Liver (tissue), 8 donors: ENCODE measurements at regions not wholly inside any gene's neighbourhood (a gene's known extent, or its start where the extent isn't known, plus 50 kb on each side); places are given as distances from the start of the nearest gene placed in this dataset.

Experiments used
- DNase-seq: peaks from one replicate; pipeline ENCODE4 v3.0.0-alpha.2; 2017; ENCODE audit warnings: low spot score
- H3K27ac ChIP-seq, 2 donors: one replicate each; pipeline ENCODE4 v1.7.0; 2013; ENCODE audit warnings: inconsistent platforms in 2 of 2, low read length in 2 of 2, control low read depth in 1 of 2, low read depth in 1 of 2, mild to moderate bottlenecking in 1 of 2
- H3K27me3 ChIP-seq, 4 donors: one replicate each; pipeline versions ENCODE4 v1.6.1 to v1.7.0; 2013; ENCODE audit warnings: low read length in 3 of 4, inconsistent platforms in 1 of 4, mild to moderate bottlenecking in 1 of 4, moderate library complexity in 1 of 4; ENCODE audit not compliant: control insufficient read depth in 4 of 4, insufficient read depth in 4 of 4
- H3K36me3 ChIP-seq, 4 donors: one replicate each; pipeline versions ENCODE4 v1.6.1 to v1.7.0; 2013; ENCODE audit warnings: low read length in 3 of 4, mild to moderate bottlenecking in 3 of 4, low read depth in 1 of 4, moderate library complexity in 1 of 4; ENCODE audit not compliant: control insufficient read depth in 4 of 4, insufficient read depth in 3 of 4
- H3K4me1 ChIP-seq, 4 donors: one replicate each; pipeline versions ENCODE4 v1.6.1 to v1.7.0; 2013; ENCODE audit warnings: low read length in 3 of 4, mild to moderate bottlenecking in 3 of 4, moderate library complexity in 1 of 4; ENCODE audit not compliant: control insufficient read depth in 4 of 4, insufficient read depth in 4 of 4
- H3K4me3 ChIP-seq, 3 donors: one replicate each; pipeline versions ENCODE4 v1.6.1 to v1.7.0; 2013; ENCODE audit warnings: low read length in 3 of 3, control low read depth in 1 of 3, low read depth in 1 of 3, mild to moderate bottlenecking in 1 of 3
- H3K9ac ChIP-seq, 2 donors: one replicate each; pipeline ENCODE4 v1.7.0; 2013; ENCODE audit warnings: low read length in 2 of 2, mild to moderate bottlenecking in 2 of 2, moderate library complexity in 2 of 2, control low read depth in 1 of 2, low read depth in 1 of 2
- H3K9me3 ChIP-seq, 4 donors: one replicate each; pipeline versions ENCODE4 v1.6.1 to v1.7.0; 2013; ENCODE audit warnings: low read length in 3 of 4; ENCODE audit not compliant: control insufficient read depth in 4 of 4
- EGR1 ChIP-seq, 2 donors: IDR thresholded peaks; 2 replicates each; pipeline ENCODE4 v1.6.1; 2016 to 2018; ENCODE audit warnings: antibody characterized with exemption in 2 of 2, low read depth in 2 of 2
- FOXA1 ChIP-seq: IDR thresholded peaks from 2 replicates; pipeline ENCODE4 v1.6.1; 2016; ENCODE audit warnings: antibody characterized with exemption
- FOXA2 ChIP-seq: IDR thresholded peaks from 2 replicates; pipeline ENCODE4 v1.6.1; 2016; ENCODE audit warnings: antibody characterized with exemption
- GABPA ChIP-seq, 2 donors: IDR thresholded peaks in 1 of 2; conservative IDR thresholded peaks in 1 of 2; 2 replicates each; pipeline ENCODE4 v1.6.1; 2016; ENCODE audit warnings: antibody characterized with exemption in 2 of 2, mild to moderate bottlenecking in 1 of 2, moderate library complexity in 1 of 2
- HNF4A ChIP-seq, 2 donors: conservative IDR thresholded peaks; 2 replicates each; pipeline ENCODE4 v1.6.1; 2016; ENCODE audit warnings: antibody characterized with exemption in 2 of 2, mild to moderate bottlenecking in 2 of 2
- HNF4G ChIP-seq: IDR thresholded peaks from 2 replicates; pipeline ENCODE4 v1.6.1; 2016; ENCODE audit warnings: antibody characterized with exemption
- JUND ChIP-seq, 2 donors: IDR thresholded peaks; 2 replicates each; pipeline ENCODE4 v1.6.1; 2016; ENCODE audit warnings: antibody characterized with exemption in 2 of 2
- NR2F2 ChIP-seq: IDR thresholded peaks from 2 replicates; pipeline ENCODE4 v1.6.1; 2016; ENCODE audit warnings: antibody characterized with exemption
- RAD21 ChIP-seq, 2 donors: IDR thresholded peaks; 2 replicates each; pipeline ENCODE4 v1.6.1; 2016; ENCODE audit warnings: antibody characterized with exemption in 2 of 2, mild to moderate bottlenecking in 2 of 2
- RXRA ChIP-seq, 2 donors: IDR thresholded peaks; 2 replicates each; pipeline ENCODE4 v1.6.1; 2017 to 2018; ENCODE audit warnings: antibody characterized with exemption in 2 of 2, mild to moderate bottlenecking in 1 of 2
- SP1 ChIP-seq: IDR thresholded peaks from 2 replicates; pipeline ENCODE4 v1.6.1; 2018; ENCODE audit warnings: antibody characterized with exemption, mild to moderate bottlenecking
- TAF1 ChIP-seq: conservative IDR thresholded peaks from 2 replicates; pipeline ENCODE4 v1.6.1; 2016; ENCODE audit warnings: antibody characterized with exemption, mild to moderate bottlenecking
- YY1 ChIP-seq: IDR thresholded peaks from 2 replicates; pipeline ENCODE4 v1.6.1; 2016; ENCODE audit warnings: antibody characterized with exemption, mild to moderate bottlenecking
- WGBS: extraction: QIAGEN DNeasy Blood & Tissue Kit; methylation state at CpG from one replicate; pipeline ENCODE4 v1.1.7; 2013; 5-methylcytosine and 5-hydroxymethylcytosine counted together
- TF ChIP-seq, protein P1 (sequence below): fragments of 150-350 bp; IDR thresholded peaks from 2 replicates; pipeline ENCODE4 v1.5.1; 2017; ENCODE audit warnings: improper control_type of control experiment, low read depth, low read length; ENCODE audit not compliant: missing input control
- TF ChIP-seq, protein P2 (sequence below): IDR thresholded peaks from 2 replicates; pipeline ENCODE4 v1.6.1; 2016; ENCODE audit warnings: antibody characterized with exemption
- TF ChIP-seq, protein P3 (sequence below): IDR thresholded peaks from 2 replicates; pipeline ENCODE4 v1.6.1; 2016; ENCODE audit warnings: antibody characterized with exemption, mild to moderate bottlenecking
- TF ChIP-seq, protein P4 (sequence below): IDR thresholded peaks from 2 replicates; pipeline ENCODE4 v1.6.1; 2016; ENCODE audit warnings: antibody characterized with exemption
- TF ChIP-seq, protein P5 (sequence below): IDR thresholded peaks from 2 replicates; pipeline ENCODE4 v1.6.1; 2016; ENCODE audit warnings: antibody characterized with exemption
- donor health status: healthy.
- donor health status: healthy.
- donor health status: healthy.
- donor health status: healthy.
- donor health status: healthy.

DNA sequence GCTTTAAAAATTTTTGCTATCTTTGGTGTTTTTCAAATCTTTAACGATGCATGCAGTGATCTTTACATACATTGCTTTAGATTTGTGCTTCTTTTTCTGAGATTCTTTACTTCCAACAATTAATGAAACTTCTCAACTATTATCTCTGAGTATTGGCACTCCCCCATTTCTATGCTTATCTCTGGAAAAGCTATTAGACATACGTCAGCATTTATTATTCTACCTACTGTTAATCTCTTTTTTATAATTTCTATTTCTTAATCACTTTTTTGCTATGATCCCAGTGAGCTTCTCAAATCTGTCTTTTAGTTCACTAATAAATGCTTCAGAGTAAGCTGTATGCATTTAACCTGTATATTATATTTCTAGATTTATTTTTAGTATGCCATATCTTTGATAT is 264.2 kb upstream of the TFAP2D start:
- no peaks in the 10 kb centered on the region for H3K27me3 ChIP-seq
- no peaks in the 10 kb centered on the region for H3K36me3 ChIP-seq
- H3K9me3 ChIP-seq = no peaks in the 10 kb centered on the region
- TF ChIP-seq, protein P1, sequence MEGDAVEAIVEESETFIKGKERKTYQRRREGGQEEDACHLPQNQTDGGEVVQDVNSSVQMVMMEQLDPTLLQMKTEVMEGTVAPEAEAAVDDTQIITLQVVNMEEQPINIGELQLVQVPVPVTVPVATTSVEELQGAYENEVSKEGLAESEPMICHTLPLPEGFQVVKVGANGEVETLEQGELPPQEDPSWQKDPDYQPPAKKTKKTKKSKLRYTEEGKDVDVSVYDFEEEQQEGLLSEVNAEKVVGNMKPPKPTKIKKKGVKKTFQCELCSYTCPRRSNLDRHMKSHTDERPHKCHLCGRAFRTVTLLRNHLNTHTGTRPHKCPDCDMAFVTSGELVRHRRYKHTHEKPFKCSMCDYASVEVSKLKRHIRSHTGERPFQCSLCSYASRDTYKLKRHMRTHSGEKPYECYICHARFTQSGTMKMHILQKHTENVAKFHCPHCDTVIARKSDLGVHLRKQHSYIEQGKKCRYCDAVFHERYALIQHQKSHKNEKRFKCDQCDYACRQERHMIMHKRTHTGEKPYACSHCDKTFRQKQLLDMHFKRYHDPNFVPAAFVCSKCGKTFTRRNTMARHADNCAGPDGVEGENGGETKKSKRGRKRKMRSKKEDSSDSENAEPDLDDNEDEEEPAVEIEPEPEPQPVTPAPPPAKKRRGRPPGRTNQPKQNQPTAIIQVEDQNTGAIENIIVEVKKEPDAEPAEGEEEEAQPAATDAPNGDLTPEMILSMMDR = no peak
- TF ChIP-seq NR2F2 (no peak), HNF4A (conservative IDR thresholded peaks at IDR 0.05) (no peak), RXRA (IDR thresholded peaks at IDR 0.05) (no peak), RAD21 (IDR thresholded peaks at IDR 0.05) (no peak), FOXA2 (no peak), EGR1 (IDR thresholded peaks at IDR 0.05; ENCODE audit: low read depth in 2 of 2) (no peak), SP1 (no peak), FOXA1 (no peak), YY1 (no peak), TAF1 (no peak), GABPA (IDR thresholded peaks at IDR 0.05 in 1 of 2, conservative IDR thresholded peaks at IDR 0.05 in 1 of 2) (no peak), HNF4G (no peak), JUND (IDR thresholded peaks at IDR 0.05) (no peak)
- TF ChIP-seq, protein P2, sequence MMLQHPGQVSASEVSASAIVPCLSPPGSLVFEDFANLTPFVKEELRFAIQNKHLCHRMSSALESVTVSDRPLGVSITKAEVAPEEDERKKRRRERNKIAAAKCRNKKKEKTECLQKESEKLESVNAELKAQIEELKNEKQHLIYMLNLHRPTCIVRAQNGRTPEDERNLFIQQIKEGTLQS = no peak
- TF ChIP-seq, protein P3, sequence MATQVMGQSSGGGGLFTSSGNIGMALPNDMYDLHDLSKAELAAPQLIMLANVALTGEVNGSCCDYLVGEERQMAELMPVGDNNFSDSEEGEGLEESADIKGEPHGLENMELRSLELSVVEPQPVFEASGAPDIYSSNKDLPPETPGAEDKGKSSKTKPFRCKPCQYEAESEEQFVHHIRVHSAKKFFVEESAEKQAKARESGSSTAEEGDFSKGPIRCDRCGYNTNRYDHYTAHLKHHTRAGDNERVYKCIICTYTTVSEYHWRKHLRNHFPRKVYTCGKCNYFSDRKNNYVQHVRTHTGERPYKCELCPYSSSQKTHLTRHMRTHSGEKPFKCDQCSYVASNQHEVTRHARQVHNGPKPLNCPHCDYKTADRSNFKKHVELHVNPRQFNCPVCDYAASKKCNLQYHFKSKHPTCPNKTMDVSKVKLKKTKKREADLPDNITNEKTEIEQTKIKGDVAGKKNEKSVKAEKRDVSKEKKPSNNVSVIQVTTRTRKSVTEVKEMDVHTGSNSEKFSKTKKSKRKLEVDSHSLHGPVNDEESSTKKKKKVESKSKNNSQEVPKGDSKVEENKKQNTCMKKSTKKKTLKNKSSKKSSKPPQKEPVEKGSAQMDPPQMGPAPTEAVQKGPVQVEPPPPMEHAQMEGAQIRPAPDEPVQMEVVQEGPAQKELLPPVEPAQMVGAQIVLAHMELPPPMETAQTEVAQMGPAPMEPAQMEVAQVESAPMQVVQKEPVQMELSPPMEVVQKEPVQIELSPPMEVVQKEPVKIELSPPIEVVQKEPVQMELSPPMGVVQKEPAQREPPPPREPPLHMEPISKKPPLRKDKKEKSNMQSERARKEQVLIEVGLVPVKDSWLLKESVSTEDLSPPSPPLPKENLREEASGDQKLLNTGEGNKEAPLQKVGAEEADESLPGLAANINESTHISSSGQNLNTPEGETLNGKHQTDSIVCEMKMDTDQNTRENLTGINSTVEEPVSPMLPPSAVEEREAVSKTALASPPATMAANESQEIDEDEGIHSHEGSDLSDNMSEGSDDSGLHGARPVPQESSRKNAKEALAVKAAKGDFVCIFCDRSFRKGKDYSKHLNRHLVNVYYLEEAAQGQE = no peak
- TF ChIP-seq, protein P4, sequence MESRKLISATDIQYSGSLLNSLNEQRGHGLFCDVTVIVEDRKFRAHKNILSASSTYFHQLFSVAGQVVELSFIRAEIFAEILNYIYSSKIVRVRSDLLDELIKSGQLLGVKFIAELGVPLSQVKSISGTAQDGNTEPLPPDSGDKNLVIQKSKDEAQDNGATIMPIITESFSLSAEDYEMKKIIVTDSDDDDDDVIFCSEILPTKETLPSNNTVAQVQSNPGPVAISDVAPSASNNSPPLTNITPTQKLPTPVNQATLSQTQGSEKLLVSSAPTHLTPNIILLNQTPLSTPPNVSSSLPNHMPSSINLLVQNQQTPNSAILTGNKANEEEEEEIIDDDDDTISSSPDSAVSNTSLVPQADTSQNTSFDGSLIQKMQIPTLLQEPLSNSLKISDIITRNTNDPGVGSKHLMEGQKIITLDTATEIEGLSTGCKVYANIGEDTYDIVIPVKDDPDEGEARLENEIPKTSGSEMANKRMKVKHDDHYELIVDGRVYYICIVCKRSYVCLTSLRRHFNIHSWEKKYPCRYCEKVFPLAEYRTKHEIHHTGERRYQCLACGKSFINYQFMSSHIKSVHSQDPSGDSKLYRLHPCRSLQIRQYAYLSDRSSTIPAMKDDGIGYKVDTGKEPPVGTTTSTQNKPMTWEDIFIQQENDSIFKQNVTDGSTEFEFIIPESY = no peak
- TF ChIP-seq, protein P5, sequence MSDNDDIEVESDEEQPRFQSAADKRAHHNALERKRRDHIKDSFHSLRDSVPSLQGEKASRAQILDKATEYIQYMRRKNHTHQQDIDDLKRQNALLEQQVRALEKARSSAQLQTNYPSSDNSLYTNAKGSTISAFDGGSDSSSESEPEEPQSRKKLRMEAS = no peak
- no peak for DNase-seq
- H3K27ac ChIP-seq = no peak overlapping the region
- WGBS = 64% methylated on average over 2 of the region's 2 CpGs
- H3K4me3 ChIP-seq = no peak overlapping the region
- H3K9ac ChIP-seq = no peak overlapping the region
- no peaks in the 10 kb centered on the region for H3K4me1 ChIP-seq
